RWPE2 (cell line): ENCODE measurements at regions not wholly inside any gene's neighbourhood (a gene's known extent, or its start where the extent isn't known, plus 50 kb on each side); places are given as distances from the start of the nearest gene placed in this dataset.

Experiments used
- ATAC-seq: fragments of 200-7000 bp; cut with Tn5 transposase; 3 replicates; pipeline ENCODE4 v1.9.1; 2021; ENCODE audit warnings: low read depth
- DNase-seq: peaks from one replicate; pipeline ENCODE4 v3.0.0-alpha.2; 2020; ENCODE audit warnings: low spot score
- H3K27ac ChIP-seq: fragments of 450-650 bp; 2 replicates; pipeline ENCODE4 v1.5.1; 2017; ENCODE audit warnings: mild to moderate bottlenecking; ENCODE audit not compliant: poor library complexity, severe bottlenecking
- H3K27me3 ChIP-seq: fragments of 250-450 bp; sonication (Bioruptor Pico); 2 replicates; pipeline ENCODE4 v1.5.1; 2021; ENCODE audit warnings: mild to moderate bottlenecking, moderate library complexity; ENCODE audit not compliant: insufficient read depth, poor library complexity, severe bottlenecking
- H3K36me3 ChIP-seq: fragments of 250-450 bp; sonication (Bioruptor Pico); 2 replicates; pipeline ENCODE4 v1.5.1; 2020; ENCODE audit warnings: low read depth, mild to moderate bottlenecking, moderate library complexity
- H3K4me1 ChIP-seq: fragments of 250-450 bp; sonication (Bioruptor Pico); 2 replicates; pipeline ENCODE4 v1.5.1; 2021; ENCODE audit warnings: mild to moderate bottlenecking, moderate library complexity; ENCODE audit not compliant: insufficient read depth, poor library complexity, severe bottlenecking
- H3K4me3 ChIP-seq: fragments of 250-450 bp; sonication (Bioruptor Pico); 2 replicates; pipeline ENCODE4 v1.5.1; 2021; ENCODE audit warnings: mild to moderate bottlenecking, moderate library complexity; ENCODE audit not compliant: severe bottlenecking
- H3K9me3 ChIP-seq: fragments of 250-450 bp; sonication (Bioruptor Pico); 2 replicates; pipeline ENCODE4 v1.5.1; 2021; ENCODE audit warnings: mild to moderate bottlenecking, moderate library complexity; ENCODE audit not compliant: severe bottlenecking
- CTCF ChIP-seq: fragments of 450-650 bp; IDR thresholded peaks from one replicate; pipeline ENCODE4 v1.5.1; 2017; ENCODE audit warnings: mild to moderate bottlenecking, moderate library complexity; ENCODE audit not compliant: poor library complexity, severe bottlenecking

GRCh38 chr5:74295141-74295540, 345.4 kb downstream of the ENC1 start:
- Histone ChIP-seq H3K9me3 (no peaks in the 10 kb centered on the region), H3K4me3 (no peak overlapping the region), H3K36me3 (no peaks in the 10 kb centered on the region), H3K27me3 (no peaks in the 10 kb centered on the region), H3K27ac (no peak overlapping the region), H3K4me1 (no peaks in the 10 kb centered on the region)
- ATAC-seq (no peak), DNase-seq (no peak)
- no peak for TF ChIP-seq CTCF

GRCh38 chr5:74294231-74294705, 346.3 kb downstream of the ENC1 start:
- Histone ChIP-seq H3K27ac (no peak overlapping the region), H3K27me3 (no peaks in the 10 kb centered on the region), H3K36me3 (no peaks in the 10 kb centered on the region), H3K4me3 (no peak overlapping the region), H3K9me3 (no peaks in the 10 kb centered on the region), H3K4me1 (peaks cover 5% of the 10 kb centered on the region)
- TF ChIP-seq CTCF = no peak
- DNase-seq = no peak
- no peak for ATAC-seq

DNA sequence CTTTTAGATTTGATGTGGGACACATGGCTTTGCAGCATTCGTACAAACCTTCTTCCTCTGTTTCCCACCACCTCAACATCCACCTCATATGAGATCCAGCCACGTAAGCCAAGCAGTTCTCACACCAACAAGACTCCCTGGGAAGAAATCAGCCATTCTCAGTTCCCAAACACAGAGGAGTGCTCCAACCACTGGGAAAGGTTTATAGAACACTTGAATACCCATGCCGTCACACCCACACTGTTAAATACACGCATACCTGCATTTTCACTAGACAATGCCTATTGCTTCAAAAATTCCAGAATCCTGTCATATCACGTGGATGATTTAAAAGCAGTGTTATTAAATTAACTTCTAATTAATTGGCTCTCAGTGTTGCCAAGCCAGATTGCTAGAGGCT, 347.3 kb downstream of the ENC1 start:
- ATAC-seq (no peak), DNase-seq (no peak)
- H3K27me3 ChIP-seq = no peaks in the 10 kb centered on the region
- H3K4me1 ChIP-seq = peaks cover 7% of the 10 kb centered on the region
- no peak for TF ChIP-seq CTCF
- no peak overlapping the region for H3K4me3 ChIP-seq
- no peak overlapping the region for H3K27ac ChIP-seq
- no peaks in the 10 kb centered on the region for H3K9me3 ChIP-seq
- no peaks in the 10 kb centered on the region for H3K36me3 ChIP-seq

DNA sequence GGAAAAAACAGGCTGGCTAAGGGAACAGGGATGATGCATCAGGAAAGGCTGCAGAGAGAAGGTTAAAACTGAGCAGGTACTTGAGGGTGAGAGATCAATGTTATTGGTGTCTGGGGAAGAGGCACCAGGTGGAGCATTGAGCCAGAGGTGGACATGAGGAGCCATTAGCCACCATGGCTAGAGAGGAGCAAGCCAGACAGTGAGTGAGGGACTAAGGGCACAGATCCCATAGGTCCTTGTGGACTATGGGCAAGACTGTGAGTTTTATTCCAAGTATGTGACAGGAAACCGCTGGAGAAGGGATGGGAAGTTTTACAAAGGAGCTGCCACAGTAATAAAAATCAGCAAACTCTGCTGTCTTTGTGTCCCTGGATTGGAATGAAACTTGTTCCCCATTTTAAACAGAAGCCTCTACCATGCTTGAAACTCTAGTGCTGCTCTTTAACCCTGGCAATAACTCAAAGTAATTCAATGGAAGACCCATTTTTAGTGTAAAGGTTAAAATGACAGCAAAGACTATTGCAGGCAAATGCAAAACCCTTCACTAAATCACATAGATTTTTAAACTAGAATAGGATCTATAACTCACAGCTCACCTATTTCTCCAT, 349.8 kb downstream of the ENC1 start:
- no peak for DNase-seq
- TF ChIP-seq CTCF = no peak
- Histone ChIP-seq H3K27ac (no peak overlapping the region), H3K36me3 (no peaks in the 10 kb centered on the region), H3K9me3 (no peaks in the 10 kb centered on the region), H3K4me3 (no peak overlapping the region), H3K4me1 (peaks cover 7% of the 10 kb centered on the region), H3K27me3 (no peaks in the 10 kb centered on the region)
- ATAC-seq = no peak

GRCh38 chr5:74289691-74290090, 350.8 kb downstream of the ENC1 start:
- H3K4me3 ChIP-seq = no peak overlapping the region
- no peak overlapping the region for H3K27ac ChIP-seq
- TF ChIP-seq CTCF = no peak
- H3K36me3 ChIP-seq = no peaks in the 10 kb centered on the region
- H3K27me3 ChIP-seq = no peaks in the 10 kb centered on the region
- DNase-seq (no peak), ATAC-seq (no peak)
- peaks cover 7% of the 10 kb centered on the region for H3K4me1 ChIP-seq
- no peaks in the 10 kb centered on the region for H3K9me3 ChIP-seq
